Endodermal cell (in vitro differentiated cells): ENCODE measurements at regions not wholly inside any gene's neighbourhood (a gene's known extent, or its start where the extent isn't known, plus 50 kb on each side); places are given as distances from the start of the nearest gene placed in this dataset.

Experiments
- DNase-seq: peaks from one replicate; pipeline ENCODE4 v3.0.0-alpha.2; 2017
- H3K27ac ChIP-seq: 2 replicates; pipeline ENCODE4 v1.5.1; 2013; ENCODE audit warnings: mild to moderate bottlenecking, low read depth, low read length, moderate library complexity
- H3K27me3 ChIP-seq: 2 replicates; pipeline ENCODE4 v1.6.1; 2013; ENCODE audit warnings: mild to moderate bottlenecking, low read length, moderate library complexity; ENCODE audit not compliant: insufficient read depth, control insufficient read depth, poor library complexity, severe bottlenecking
- H3K36me3 ChIP-seq: 2 replicates; pipeline ENCODE4 v1.7.0; 2013; ENCODE audit warnings: mild to moderate bottlenecking, low read length, moderate library complexity; ENCODE audit not compliant: control insufficient read depth, insufficient read depth
- H3K4me1 ChIP-seq: one replicate; pipeline ENCODE4 v1.7.0; 2013; ENCODE audit warnings: low read length; ENCODE audit not compliant: control insufficient read depth, insufficient read depth
- H3K4me3 ChIP-seq: 2 replicates; pipeline ENCODE4 v1.5.1; 2013; ENCODE audit warnings: mild to moderate bottlenecking, low read length, moderate library complexity
- H3K9ac ChIP-seq: 2 replicates; pipeline ENCODE4 v1.6.1; 2013; ENCODE audit warnings: mild to moderate bottlenecking, low read length, moderate library complexity; ENCODE audit not compliant: poor library complexity, severe bottlenecking; ENCODE audit errors: extremely low read depth
- H3K9me3 ChIP-seq: 2 replicates; pipeline ENCODE4 v1.6.1; 2013; ENCODE audit warnings: mild to moderate bottlenecking, low read length, moderate library complexity; ENCODE audit not compliant: control insufficient read depth
- H3K27ac Mint-ChIP-seq: 2 replicates; pipeline ENCODE4 v1.8.0; 2020; ENCODE audit warnings: mixed read lengths
- H3K27me3 Mint-ChIP-seq: 2 replicates; pipeline ENCODE4 v1.8.0; 2021; ENCODE audit warnings: mild to moderate bottlenecking, mixed read lengths; ENCODE audit not compliant: insufficient read depth
- H3K36me3 Mint-ChIP-seq: 2 replicates; pipeline ENCODE4 v1.8.0; 2020; ENCODE audit warnings: low read depth, mixed read lengths
- H3K4me1 Mint-ChIP-seq: 2 replicates; pipeline ENCODE4 v1.8.0; 2020; ENCODE audit warnings: mixed read lengths
- H3K4me3 Mint-ChIP-seq: 2 replicates; pipeline ENCODE4 v1.8.0; 2020; ENCODE audit warnings: mild to moderate bottlenecking, moderate library complexity, mixed read lengths
- H3K9me3 Mint-ChIP-seq: 2 replicates; pipeline ENCODE4 v1.8.0; 2020; ENCODE audit warnings: mild to moderate bottlenecking, mixed read lengths
- CTCF ChIP-seq: fragments of 200-600 bp; sonication (generic); conservative IDR thresholded peaks from 2 replicates; pipeline ENCODE4 v1.5.0; 2021; ENCODE audit warnings: antibody characterized with exemption, mild to moderate bottlenecking
- WGBS, 2 experiments: methylation state at CpG; one replicate each; pipeline versions ENCODE4 v1.1.5 to v1.1.7; 2013; ENCODE audit warnings: missing lambda C conversion rate in 2 of 2, mixed read lengths in 1 of 2; ENCODE audit not compliant: insufficient coverage in 1 of 2, insufficient read length in 1 of 2; 5-methylcytosine and 5-hydroxymethylcytosine counted together

GRCh38 chr6:113354204-113354895, 502.8 kb upstream of the MARCKS start:
- H3K27ac Mint-ChIP-seq, result no peak overlapping the region
- DNase-seq, result no peak
- no peaks in the 10 kb centered on the region for H3K9me3 ChIP-seq
- H3K4me3 Mint-ChIP-seq, result no peak overlapping the region
- no peaks in the 10 kb centered on the region for H3K36me3 ChIP-seq
- no peaks in the 10 kb centered on the region for H3K4me1 ChIP-seq
- 93 to 95% methylated on average over 5 to 6 of the region's 6 CpGs for WGBS, 2 experiments
- H3K4me1 Mint-ChIP-seq, result peaks cover 13% of the 10 kb centered on the region
- TF ChIP-seq CTCF, result no peak
- H3K27me3 ChIP-seq, result no peaks in the 10 kb centered on the region
- no peaks in the 10 kb centered on the region for H3K27me3 Mint-ChIP-seq
- no peaks in the 10 kb centered on the region for H3K9me3 Mint-ChIP-seq
- no peak overlapping the region for H3K4me3 ChIP-seq
- no peaks in the 10 kb centered on the region for H3K36me3 Mint-ChIP-seq
- no peak overlapping the region for H3K9ac ChIP-seq
- H3K27ac ChIP-seq, result no peak overlapping the region

- H3K9me3 ChIP-seq, result no peaks in the 10 kb centered on the region
- no peaks in the 10 kb centered on the region for H3K27me3 ChIP-seq
- peaks cover 17% of the 10 kb centered on the region for H3K4me1 Mint-ChIP-seq
- H3K4me1 ChIP-seq, result no peaks in the 10 kb centered on the region
- no peak for TF ChIP-seq CTCF
- no peaks in the 10 kb centered on the region for H3K36me3 ChIP-seq
- no peak overlapping the region for H3K4me3 Mint-ChIP-seq
- no peak overlapping the region for H3K4me3 ChIP-seq
- H3K27ac Mint-ChIP-seq, result no peak overlapping the region
- no peaks in the 10 kb centered on the region for H3K36me3 Mint-ChIP-seq
- 91 to 100% methylated on average over 1 of the region's 1 CpG for WGBS, 2 experiments
- no peaks in the 10 kb centered on the region for H3K9me3 Mint-ChIP-seq
- no peaks in the 10 kb centered on the region for H3K27me3 Mint-ChIP-seq
- no peak for DNase-seq
- no peak overlapping the region for H3K9ac ChIP-seq
- H3K27ac ChIP-seq, result no peak overlapping the region
Measured at GRCh38 chr6:113356139-113356538, 501.0 kb upstream of the MARCKS start.

GRCh38 chr6:113357041-113357440, 500.1 kb upstream of the MARCKS start:
- peaks cover 13% of the 10 kb centered on the region for H3K4me1 Mint-ChIP-seq
- no peaks in the 10 kb centered on the region for H3K27me3 ChIP-seq

More at GRCh38 chr6:113357041-113357440, 500.1 kb upstream of the MARCKS start:
- Histone ChIP-seq H3K36me3 (no peaks in the 10 kb centered on the region), H3K4me1 (no peaks in the 10 kb centered on the region), H3K9ac (no peak overlapping the region), H3K9me3 (no peaks in the 10 kb centered on the region), H3K27ac (no peak overlapping the region), H3K4me3 (no peak overlapping the region)
- DNase-seq, result no peak
- Mint-ChIP-seq H3K36me3 (no peaks in the 10 kb centered on the region), H3K9me3 (no peaks in the 10 kb centered on the region), H3K27ac (no peak overlapping the region), H3K27me3 (no peaks in the 10 kb centered on the region), H3K4me3 (no peak overlapping the region)
- 89 to 93% methylated on average over 4 of the region's 4 CpGs for WGBS, 2 experiments
- TF ChIP-seq CTCF, result no peak
